GM18508 (cell line): ENCODE measurements at regions not wholly inside any gene's neighbourhood (a gene's known extent, or its start where the extent isn't known, plus 50 kb on each side); places are given as distances from the start of the nearest gene placed in this dataset.

ENCODE experiments used
- ATAC-seq: cut with Tn5 transposase; IDR thresholded peaks from one replicate; pipeline ENCODE4 v1.9.1; 2021; ENCODE audit warnings: moderate number of reproducible peaks; ENCODE audit not compliant: insufficient read depth, unreplicated experiment

- no peak for ATAC-seq
Observed at GRCh38 chr2:220948579-220948978, 623.5 kb downstream of the EPHA4 start.

- ATAC-seq, result no peak
Observed at GRCh38 chr2:220949466-220949865, 622.6 kb downstream of the EPHA4 start.

GRCh38 chr2:220955776-220956175 is 616.3 kb downstream of the EPHA4 start:
- ATAC-seq, result no peak

GRCh38 chr2:220956429-220956828 is 615.7 kb downstream of the EPHA4 start:
- ATAC-seq, result no peak

GRCh38 chr2:220959391-220959802 is 612.7 kb downstream of the EPHA4 start:
- no peak for ATAC-seq

GRCh38 chr2:220961143-220961860 is 610.8 kb downstream of the EPHA4 start:
- no peak for ATAC-seq

GRCh38 chr2:220962556-220962955 is 609.5 kb downstream of the EPHA4 start:
- ATAC-seq, result no peak

- ATAC-seq, result no peak
Observed at GRCh38 chr2:220963076-220963475, 609.0 kb downstream of the EPHA4 start.

- no peak for ATAC-seq
Observed at GRCh38 chr2:220963930-220964329, 608.2 kb downstream of the EPHA4 start.

- ATAC-seq, result no peak
Observed at GRCh38 chr2:220966636-220967035, 605.5 kb downstream of the EPHA4 start.

- ATAC-seq, result no peak
Observed at GRCh38 chr2:220969348-220969747, 602.8 kb downstream of the EPHA4 start.

GRCh38 chr2:220980966-220981675 is 591.0 kb downstream of the EPHA4 start:
- no peak for ATAC-seq

GRCh38 chr2:220981926-220982325 is 590.2 kb downstream of the EPHA4 start:
- no peak for ATAC-seq

GRCh38 chr2:220985561-220985960 is 586.5 kb downstream of the EPHA4 start:
- no peak for ATAC-seq

GRCh38 chr2:220987839-220988238 is 584.3 kb downstream of the EPHA4 start:
- ATAC-seq, result no peak

GRCh38 chr2:220991972-220992371 is 580.1 kb downstream of the EPHA4 start:
- no peak for ATAC-seq

GRCh38 chr2:220994846-220995245 is 577.3 kb downstream of the EPHA4 start:
- ATAC-seq, result no peak

GRCh38 chr2:220995581-220995980 is 576.5 kb downstream of the EPHA4 start:
- no peak for ATAC-seq

- ATAC-seq, result no peak
Observed at GRCh38 chr2:220998156-220998555, 573.9 kb downstream of the EPHA4 start.

GRCh38 chr2:220999356-220999755 is 572.7 kb downstream of the EPHA4 start:
- ATAC-seq, result no peak

GRCh38 chr2:221001381-221001801 is 570.7 kb downstream of the EPHA4 start:
- no peak for ATAC-seq
